TTC549 (cell line): ENCODE measurements at regions not wholly inside any gene's neighbourhood (a gene's known extent, or its start where the extent isn't known, plus 50 kb on each side); places are given as distances from the start of the nearest gene placed in this dataset.
"Not testable (repeated sequence)": the region's sequence is repeated elsewhere in the genome, so short reads cannot be mapped to it uniquely, and the experiment has no call there.

Source experiments
- FAIRE-seq: peaks from 2 replicates; lab custom pipeline; 2012; peaks lifted over from hg19 to GRCh38; lab: Jason Lieb, UNC

DNA sequence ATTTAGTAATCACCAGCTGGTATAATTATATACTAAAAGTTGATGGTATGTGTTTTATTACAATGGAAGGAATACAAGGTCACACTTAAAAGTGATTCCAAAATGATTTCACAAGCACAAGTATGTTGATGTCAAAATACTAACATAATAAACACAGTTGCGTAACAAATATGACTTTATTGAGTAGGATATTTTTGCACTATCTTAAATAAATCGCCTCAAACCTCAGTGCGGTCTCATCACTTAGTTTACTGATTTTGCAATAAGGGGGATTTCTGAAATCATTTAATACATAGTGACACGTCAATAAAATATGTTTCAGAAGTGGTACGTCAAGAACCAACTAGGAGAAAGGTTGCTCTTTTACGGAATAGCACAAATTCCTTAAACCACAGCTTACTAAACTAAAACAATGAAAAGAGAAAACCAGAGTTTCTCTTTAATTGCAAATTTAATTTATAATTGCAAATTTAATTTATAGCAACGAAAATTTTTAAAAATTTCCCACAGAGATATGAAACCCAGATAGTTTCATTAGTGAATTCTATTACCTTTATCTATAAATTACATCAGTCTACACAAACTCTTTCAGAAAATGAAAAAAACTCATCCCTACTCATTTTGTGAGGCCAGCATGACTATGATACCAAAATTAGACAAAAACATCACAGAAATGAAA lies 304.0 kb upstream of the REG3G start:
- FAIRE-seq = no peak

DNA sequence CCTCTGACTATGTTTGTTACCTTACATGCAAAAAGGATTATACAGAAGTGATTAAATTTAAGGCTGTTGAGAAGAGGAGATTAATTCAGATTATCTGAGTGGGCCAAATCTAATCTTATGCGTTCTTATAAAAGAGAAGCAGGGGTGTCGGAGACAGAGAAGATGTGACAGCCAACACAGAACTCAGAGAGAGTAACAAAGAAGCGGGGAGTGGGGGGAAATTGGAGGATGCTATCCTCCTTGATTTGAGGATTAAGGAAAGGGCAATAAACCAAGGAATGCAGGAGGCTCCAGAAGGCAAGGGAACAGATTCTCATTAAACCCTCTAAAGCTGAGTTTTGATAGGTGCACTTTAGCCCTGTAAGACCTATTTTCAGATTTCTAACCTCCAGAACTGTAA lies 291.3 kb upstream of the REG3G start:
- no peak for FAIRE-seq

DNA sequence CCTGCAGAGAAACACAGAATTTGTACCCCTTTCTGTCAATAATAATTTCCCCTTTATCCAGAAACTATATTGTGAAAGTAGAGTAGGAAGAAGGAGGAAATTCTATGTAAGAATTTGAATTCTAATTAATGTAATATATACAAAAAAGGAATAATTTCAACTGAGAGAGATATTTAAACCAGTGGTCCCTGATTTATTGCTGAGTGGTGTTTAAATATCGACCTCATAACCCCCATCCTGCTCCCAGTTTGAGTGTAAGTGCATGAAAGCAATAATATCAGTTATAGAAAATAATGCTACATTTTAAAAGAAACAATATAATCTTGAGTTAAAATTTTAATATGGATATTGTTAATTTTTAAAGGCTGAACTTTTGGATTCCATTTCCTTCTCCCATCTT lies 286.2 kb upstream of the REG3G start:
- no peak for FAIRE-seq

DNA sequence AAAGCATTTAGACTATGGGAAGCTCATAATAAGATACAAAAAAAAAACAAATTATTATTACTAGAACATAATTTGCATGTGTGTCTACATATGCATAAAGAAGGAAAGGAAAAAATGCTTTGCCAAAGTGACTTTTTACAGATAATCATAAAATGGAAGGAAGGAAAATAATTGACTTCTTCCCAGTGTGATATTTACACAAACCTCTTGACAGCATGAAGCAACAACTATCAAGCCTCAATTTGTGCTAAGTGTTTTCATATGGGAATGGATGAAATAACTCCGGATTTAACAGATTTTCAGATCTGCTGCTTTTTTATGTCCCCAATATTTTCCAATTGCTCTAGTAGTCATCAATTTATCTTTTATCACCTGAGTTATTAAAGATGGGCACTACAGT lies 275.9 kb upstream of the REG3G start:
- no peak for FAIRE-seq

DNA sequence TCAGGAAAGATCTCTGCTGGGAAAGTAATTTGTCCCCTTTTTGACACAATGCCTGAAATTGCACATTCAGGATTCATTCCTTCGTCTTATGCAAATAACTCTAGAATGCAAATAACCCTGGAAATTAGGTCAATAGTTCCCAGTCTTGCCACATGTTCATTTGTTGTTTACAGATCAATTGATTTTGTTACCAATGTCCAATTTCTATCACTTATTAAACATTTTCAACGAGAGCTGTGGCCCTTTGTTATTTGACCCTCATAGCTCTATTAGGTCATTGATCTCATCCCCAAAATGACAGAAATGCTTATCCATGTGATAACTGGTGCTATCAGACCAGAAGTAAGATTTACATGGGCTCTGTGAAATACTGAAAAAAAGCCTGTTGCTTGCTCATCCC lies 275.3 kb upstream of the REG3G start:
- FAIRE-seq = no peak

DNA sequence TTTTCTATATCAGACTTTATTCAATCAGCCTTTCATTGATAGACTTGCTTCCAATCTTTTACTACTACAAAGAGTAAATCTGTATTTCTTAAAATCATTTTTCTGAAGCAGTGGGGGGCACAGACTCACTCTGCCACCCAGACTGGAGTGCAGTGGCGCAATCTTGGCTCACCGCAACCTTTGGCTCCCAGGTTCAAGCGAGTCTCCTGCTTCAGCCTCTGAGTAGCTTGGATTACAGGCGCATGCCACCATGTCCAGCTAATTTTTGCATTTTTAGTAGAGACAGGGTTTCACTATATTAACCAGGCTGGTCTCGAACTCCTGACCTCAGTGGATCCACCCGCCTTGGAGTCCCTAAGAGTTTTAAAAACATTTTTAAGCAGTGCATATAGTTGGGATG lies 270.6 kb upstream of the REG3G start:
- no peak for FAIRE-seq

DNA sequence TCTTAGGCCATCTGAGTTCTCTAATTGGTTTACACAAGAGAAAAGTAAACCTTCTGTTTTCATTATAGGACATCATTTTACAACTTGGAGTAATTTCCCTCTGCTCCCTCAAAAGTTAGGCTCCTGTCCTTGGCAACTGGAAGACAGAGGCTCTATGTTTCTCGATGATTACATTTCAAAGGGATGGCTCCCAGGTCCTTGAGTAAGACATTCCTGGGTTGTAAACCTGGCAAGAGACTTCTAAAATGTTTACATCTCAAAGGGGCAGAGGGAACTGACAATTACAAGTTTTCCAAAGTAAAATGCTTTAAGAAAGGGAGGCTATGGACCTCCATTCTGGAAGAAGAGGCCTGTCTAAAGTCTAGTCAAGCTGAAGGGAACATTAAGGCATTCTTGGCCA lies 268.3 kb upstream of the REG3G start:
- no peak for FAIRE-seq

DNA sequence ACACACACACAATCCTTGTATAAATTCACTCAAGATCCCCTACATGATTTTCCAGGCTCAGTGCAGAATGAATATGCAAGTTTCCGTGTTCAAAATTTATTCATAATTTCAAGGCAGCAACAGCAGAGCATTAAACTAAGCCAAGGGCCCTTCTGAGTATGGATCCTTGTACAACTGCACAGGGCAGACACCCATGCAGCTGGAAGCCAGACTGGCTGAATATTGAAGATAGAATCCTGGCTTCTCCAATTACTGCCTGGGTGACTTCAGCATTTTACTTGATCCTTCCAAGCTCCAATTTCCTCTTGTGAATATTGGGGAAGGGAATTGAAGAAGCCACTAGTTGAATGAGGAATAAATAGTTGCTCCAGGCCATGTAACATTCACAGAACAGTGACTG lies 267.9 kb upstream of the REG3G start:
- FAIRE-seq = no peak

DNA sequence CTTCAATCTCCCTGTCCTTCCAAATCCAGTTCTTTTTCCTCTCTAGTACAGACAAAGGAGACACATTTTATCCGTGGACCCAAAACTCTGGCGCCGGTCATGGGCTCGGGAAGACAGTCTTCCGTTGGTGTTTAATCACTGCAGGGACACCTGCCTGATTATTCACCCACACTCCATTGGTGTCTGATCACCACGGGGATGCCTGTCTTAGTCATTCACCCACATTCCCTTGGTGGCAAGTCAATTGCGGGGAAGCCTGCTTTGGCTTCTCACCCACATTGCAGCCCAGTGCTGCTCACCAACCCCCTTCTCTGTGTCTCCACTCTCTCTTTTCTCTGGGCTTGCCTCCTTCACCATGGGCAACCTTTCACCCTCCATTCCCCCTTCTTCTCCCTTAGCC lies 266.7 kb upstream of the REG3G start:
- not testable (repeated sequence) for FAIRE-seq

DNA sequence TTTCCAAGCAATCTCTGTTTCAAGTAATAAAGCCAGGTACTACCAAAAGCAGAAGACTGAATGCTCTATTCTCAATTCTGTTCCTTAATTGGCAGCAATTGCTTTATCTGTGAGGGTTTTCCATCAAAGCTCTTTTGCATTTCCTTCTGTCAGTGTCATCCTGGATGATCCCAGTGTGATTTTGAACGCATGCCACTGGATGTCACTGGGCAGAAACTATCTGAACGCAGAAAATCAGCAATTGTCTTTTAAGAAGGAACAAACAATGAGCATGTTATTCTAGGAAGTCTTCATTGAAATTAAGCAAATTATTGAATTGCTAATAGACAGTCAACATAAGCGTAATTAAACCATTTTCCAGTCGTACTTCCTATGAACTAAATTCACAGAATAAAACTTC lies 259.0 kb upstream of the REG3G start:
- no peak for FAIRE-seq

DNA sequence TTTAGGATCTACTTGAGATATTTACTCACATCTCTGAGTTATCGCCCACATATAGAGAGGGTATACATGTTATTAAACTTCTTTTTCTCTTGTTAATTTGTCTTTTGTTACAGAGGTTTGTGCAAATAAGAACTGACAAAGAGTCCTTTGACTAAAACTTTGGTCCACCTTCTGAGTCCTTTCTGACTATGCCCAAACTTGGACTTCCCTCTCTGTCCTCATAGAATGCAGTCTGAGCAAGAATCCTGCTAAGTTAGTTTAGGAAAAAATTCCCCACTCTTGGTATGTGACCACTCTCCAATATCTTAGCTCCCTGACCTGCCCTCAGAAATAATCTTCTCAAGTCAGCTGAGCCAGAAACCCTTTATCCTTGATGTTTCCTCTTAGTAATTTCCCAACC lies 257.5 kb upstream of the REG3G start:
- FAIRE-seq = no peak

DNA sequence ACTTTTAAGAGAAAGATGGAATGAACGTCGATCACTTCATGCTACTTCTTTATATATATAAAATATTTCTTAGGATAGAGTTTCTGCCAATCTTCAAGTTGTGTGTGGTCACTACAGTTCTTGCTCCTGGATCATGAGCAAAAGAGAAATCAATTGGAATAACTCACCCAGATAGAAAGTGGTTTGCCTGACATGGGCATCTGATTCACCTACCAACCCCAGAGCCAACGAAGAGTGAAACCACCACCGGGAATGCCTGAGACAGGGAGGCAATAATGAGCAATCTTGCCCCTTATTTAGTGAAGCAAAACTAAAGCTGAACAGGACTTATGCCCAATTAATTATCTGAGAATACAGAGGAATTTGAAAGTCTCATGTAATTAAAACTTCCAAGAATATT lies 250.2 kb upstream of the REG3G start:
- no peak for FAIRE-seq

DNA sequence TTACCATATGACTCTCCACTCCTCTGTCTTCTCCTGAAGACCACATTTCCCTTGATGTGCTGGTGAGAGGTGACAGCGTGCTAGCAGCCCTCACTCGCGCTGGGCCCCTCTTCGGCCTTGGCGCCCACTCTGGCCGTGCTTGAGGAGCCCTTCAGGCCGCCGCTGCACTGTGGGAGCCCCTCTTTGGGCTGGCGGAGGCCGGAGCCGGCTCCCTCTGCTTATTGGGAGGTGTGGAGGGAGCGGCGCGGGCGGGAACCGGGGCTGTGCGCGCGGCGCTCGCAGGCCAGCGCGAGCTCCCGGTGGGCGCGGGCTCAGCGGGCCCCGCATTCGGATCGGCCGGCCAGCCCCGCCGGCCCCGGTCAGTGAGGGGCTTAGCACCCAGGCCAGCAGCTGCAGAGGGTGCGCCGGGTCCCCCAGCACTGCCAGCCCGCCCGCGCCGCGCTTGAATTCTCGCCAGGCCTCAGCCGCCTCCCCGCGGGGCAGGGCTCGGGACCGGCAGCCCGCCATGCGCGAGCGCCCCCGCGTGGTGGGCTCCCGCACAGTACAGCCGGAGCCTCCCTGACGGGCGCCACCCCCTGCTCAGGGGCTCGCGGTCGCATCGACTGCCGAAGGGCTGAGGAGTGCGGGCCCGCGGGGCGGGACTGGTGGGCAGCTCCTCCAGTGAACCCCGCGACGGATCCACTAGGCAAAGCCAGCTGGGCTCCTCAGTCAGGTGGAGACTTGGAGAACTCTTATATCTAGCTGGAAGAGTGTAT lies 246.6 kb upstream of the REG3G start:
- FAIRE-seq = no peak

DNA sequence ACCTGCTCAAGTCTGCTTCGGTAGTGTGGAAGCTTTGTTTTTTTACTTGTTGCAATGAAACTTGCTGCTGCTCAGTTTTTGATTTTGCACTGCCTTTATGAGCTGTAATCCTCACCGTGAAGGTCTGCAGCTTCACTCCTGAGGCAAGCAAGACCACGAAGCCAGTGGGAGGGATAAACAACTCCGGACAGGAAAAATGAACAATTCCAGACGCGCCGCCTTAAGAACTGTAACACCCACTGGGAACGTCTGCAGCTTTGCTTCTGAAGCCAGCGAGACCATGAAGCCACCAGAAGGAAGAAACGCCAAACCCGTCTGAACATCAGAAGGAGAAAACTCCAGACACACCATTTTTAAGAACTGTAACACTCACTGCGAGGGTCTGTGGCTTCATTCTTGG lies 245.7 kb upstream of the REG3G start:
- FAIRE-seq = no peak

DNA sequence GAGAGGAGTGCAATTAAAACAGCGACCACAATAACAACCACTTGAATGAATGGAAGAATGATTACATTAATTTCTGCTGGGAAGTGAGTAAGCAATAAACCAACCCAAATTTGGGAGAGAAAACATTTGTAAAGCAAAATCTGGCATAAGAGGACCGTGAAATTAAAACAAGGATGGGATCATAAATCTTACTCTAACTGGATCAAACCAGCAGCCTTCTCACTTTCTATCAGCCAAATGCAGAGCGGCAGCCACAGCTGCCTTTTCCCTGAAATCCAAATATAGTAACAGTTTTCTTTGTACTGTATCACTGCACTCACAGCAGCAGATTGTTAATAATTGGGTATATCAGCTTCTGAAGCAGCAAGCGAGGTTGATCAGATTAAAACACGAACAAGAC lies 245.2 kb upstream of the REG3G start:
- FAIRE-seq = no peak

DNA sequence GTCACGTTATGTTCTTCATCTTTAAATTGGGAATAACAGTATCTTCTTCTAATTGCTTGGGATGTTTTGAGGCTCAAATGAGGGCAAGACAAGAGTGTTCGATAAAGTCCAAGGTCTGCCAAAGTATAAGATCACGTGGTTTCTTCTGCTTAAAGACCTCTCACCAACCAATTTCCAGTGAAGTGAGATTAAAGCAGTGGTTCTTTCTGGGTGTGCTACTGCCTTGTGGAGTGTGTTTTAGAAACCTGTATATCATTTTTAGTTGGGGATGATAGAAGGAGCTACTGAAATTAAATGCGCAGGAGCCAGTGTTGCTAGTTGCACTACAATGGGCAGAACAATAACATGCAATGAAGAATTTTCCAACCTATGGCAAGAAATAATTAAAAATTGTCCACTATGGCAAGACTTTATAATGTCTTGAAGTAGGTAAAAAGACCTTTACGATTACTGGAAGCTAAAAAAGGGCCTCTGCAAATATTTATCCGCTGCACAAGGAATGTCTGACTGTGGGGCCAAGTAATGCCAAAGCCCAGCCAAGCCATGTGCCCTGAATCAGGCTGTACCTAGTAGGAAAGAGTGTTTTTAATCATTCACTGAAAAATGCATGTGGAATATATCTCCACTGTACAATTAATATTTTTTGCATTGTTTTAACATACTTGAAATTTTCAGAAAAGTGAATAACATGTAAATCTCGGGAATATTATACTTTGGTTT lies 244.5 kb upstream of the REG3G start:
- no peak for FAIRE-seq

DNA sequence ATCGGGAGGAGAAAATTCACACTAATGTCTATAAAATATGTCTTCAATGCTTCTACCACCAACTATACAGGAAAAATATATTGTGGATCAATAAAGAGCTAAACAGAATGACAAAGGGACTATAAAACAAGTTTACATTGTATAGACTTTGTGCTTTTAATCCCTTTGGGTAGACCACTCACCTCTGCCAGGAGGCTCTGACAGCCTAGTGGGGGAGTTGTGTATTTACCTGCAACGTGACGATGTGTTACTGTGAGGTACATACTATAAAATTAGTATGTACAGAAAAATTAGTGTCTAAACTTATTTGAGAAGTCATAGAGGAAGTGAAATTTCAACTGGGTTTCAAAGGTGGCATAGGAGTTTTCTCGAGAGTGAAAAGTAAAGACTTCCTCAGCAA lies 243.3 kb upstream of the REG3G start:
- FAIRE-seq = no peak

DNA sequence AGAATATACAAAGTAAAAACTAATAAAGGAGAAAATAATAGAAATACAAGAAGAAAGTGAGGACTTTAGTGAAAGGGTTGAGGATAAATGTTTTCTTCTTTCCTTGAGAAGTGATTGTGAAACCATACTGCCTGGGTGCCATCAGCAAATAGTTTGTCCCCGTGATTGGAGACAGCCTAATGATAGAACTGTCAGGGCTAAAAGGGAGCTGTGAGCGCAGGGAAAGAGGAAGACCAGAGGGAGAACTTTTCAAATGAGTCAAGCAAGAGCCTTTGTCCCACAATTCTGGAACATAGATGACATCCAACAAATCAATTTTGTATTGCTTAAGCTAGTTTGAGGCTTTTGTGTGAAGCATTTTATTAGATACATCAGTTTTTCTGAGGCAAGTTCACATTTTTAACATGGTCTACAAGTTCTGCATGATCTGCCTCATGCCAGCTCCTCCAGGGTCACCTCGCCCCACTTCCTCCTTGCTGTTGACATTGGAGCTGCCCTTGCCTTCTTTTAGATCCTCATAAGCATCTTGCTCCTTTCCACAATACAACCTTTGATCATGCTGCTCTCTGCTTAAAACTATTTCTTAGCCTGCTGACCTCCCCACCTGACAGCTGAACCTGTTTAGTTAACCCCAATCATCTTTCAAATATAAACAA lies 213.4 kb upstream of the REG3G start:
- no peak for FAIRE-seq

DNA sequence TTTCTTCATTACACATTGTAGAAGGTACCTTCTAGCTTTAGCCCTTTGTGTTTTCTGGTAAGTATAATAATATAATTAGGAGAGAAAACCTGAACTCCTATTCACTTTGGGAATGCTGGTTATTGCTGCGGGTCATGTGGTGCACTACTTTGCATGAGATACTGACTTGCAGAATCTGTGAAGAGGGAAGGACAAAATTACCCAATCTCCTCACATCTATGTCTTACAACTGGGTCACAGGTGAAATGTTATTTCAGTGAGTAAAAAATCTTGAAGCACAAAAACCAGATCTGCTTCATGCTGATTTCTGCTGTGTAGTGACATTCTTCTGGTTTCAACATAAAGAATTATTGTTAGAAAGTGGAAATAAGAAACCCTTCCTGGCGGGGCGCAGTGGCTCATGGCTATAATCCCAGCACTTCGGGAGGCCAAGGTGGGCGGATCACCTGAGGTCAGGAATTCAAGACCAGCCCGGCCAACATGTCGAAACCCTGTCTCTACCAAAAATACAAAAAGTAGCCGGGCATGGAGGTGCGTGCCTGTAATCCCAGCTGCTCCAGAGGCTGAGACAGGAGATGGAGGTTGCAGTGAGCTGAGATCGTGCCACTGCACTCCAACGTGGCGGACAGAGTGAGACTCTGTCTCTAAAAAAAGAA lies 211.0 kb upstream of the REG3G start:
- FAIRE-seq = no peak

DNA sequence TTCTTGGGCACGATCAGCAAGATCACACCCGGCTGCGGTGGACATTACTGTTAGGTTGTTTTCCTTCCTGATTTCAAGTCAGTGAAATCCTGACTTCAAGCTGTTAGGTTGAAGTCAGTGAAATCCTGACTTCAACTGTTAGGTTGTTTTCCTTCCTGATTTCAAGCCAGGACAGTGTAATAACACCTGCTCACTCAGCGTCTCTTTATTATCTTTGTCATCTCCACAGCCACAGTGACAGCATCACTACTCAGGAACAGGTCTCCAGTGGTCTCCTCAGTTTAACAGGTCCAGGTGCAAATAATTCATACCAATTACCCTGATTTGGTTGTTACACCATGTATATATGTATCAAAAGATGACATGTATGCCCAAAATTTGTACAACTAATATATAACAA lies 208.1 kb upstream of the REG3G start:
- no peak for FAIRE-seq

DNA sequence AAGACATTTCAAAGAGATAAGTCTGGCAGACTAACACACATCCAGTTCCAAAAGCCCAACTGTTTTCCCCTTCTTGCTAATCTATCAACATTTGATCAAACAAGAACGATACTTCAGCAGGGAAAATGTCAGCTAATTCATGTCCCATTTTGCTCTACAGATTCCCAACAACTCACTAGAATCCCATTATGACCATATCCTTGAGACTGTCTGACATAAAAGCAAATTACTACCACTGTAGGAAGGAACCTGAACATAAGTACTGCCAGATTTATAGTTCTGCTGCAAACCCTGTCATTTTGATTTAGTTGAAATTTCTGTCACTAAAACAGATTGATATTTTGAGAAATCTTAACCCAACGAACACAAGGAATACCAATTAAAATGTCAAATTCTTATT lies 193.0 kb upstream of the REG3G start:
- no peak for FAIRE-seq

DNA sequence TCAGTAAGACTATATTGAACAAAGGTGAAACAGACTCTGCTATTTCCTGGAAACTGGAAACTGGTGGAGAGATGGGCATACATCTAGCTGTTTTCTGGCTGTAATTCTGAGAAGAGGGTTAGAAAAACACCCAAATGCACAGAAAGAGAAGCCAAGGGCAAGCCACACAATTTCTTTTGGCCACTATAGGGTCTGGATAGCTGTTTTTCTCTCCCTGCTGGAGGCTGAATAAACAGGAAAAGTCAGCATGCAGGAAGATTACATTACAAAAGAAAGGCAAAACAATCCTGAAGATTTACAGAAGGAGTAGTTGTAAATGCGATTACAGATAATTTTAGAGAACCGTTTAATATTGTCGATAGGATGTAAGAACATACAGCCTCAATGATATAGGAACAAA lies 186.2 kb upstream of the REG3G start:
- no peak for FAIRE-seq

DNA sequence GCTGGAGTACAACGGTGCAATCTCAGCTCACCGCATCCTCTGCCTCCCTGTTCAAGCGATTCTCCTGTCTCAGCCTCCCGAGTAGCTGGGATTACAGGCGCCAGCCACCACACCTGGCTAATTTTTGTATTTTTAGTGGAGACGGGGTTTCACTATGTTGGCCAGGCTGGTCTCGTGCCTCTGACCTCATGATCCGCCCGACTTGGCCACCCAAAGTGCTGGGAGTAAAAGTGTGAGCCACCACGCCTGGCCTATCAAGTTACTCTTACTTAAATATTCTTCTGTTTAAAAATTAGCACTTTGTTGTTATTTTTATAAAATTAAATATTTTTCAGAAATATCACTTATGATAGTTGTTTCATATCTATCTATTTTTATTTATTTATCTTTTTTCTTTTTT lies 185.2 kb upstream of the REG3G start:
- not testable (repeated sequence) for FAIRE-seq
